PC-9 (cell line): ENCODE measurements at regions not wholly inside any gene's neighbourhood (a gene's known extent, or its start where the extent isn't known, plus 50 kb on each side); places are given as distances from the start of the nearest gene placed in this dataset.
"Not testable (repeated sequence)": the region's sequence is repeated elsewhere in the genome, so short reads cannot be mapped to it uniquely, and the experiment has no call there.

Experiments
- BruUV-seq: library from RNA; stranded (reverse); fragments of 400-500 nt; replicated peaks from 2 replicates; lab custom pipeline; 2021; lab: Mats Ljungman, UMichigan
- CTCF ChIA-PET: fragments of 300-600 bp; sonication (Branson Sonifier 250); formaldehyde crosslinking; loops from one replicate; lab custom pipeline; 2022; ENCODE audit warnings: antibody characterized with exemption; lab: Charles Lee
- POLR2A ChIA-PET: fragments of 300-600 bp; sonication (Branson Sonifier 250); formaldehyde crosslinking; loops from one replicate; lab custom pipeline; 2022; ENCODE audit warnings: antibody characterized with exemption; ENCODE audit not compliant: unreplicated experiment; lab: Charles Lee
- DNase-seq, 2 experiments: peaks; one replicate each; pipeline versions ENCODE4 v3.0.0 to v3.0.0-alpha.2; 2015 to 2022; ENCODE audit warnings: mixed read lengths in 1 of 2
- H2AFZ ChIP-seq: fragments of 200-600 bp; sonication (generic); 2 replicates; pipeline ENCODE4 v1.8.1; 2017; ENCODE audit warnings: antibody characterized with exemption
- H3F3A ChIP-seq: fragments of 200-600 bp; sonication (generic); 2 replicates; pipeline ENCODE4 v1.8.1; 2017; ENCODE audit warnings: antibody characterized with exemption, mild to moderate bottlenecking, low read depth; ENCODE audit not compliant: insufficient read depth
- H3K27ac ChIP-seq: fragments of 200-600 bp; sonication (generic); 2 replicates; pipeline ENCODE4 v1.6.1; 2016; ENCODE audit warnings: mixed run types
- H3K27me3 ChIP-seq: fragments of 200-600 bp; sonication (generic); 2 replicates; pipeline ENCODE4 v1.6.1; 2016; ENCODE audit warnings: low read depth, mixed run types; ENCODE audit not compliant: insufficient read depth
- H3K36me3 ChIP-seq: fragments of 200-600 bp; sonication (generic); 2 replicates; pipeline ENCODE4 v1.6.1; 2016; ENCODE audit warnings: low read depth, mixed run types
- H3K4me1 ChIP-seq: fragments of 200-600 bp; sonication (generic); replicated peaks from 2 replicates; pipeline ENCODE4 v1.6.1; 2016; ENCODE audit warnings: mixed run types; ENCODE audit not compliant: insufficient read depth
- H3K4me2 ChIP-seq: fragments of 200-600 bp; sonication (generic); 2 replicates; pipeline ENCODE4 v1.6.1; 2017; ENCODE audit warnings: mixed run types
- H3K4me3 ChIP-seq: fragments of 200-600 bp; sonication (generic); 2 replicates; pipeline ENCODE4 v1.6.1; 2016; ENCODE audit warnings: mixed run types
- H3K79me2 ChIP-seq: fragments of 200-600 bp; sonication (generic); 2 replicates; pipeline ENCODE4 v1.6.1; 2017; ENCODE audit warnings: low read depth, mixed run types
- H3K9me2 ChIP-seq: fragments of 200-600 bp; sonication (generic); 2 replicates; pipeline ENCODE4 v1.8.1; 2017; ENCODE audit warnings: mild to moderate bottlenecking; ENCODE audit not compliant: insufficient read depth
- H3K9me3 ChIP-seq: fragments of 200-600 bp; sonication (generic); 2 replicates; pipeline ENCODE4 v1.8.1; 2016; ENCODE audit warnings: low read depth; ENCODE audit not compliant: insufficient read depth
- H4K20me1 ChIP-seq: fragments of 200-600 bp; sonication (generic); 2 replicates; pipeline ENCODE4 v1.8.1; 2017; ENCODE audit not compliant: insufficient read depth
- CTCF ChIP-seq: fragments of 200-600 bp; sonication (generic); conservative IDR thresholded peaks from 2 replicates; pipeline ENCODE4 v1.6.1; 2017; ENCODE audit warnings: mixed run types, antibody characterized with exemption, mild to moderate bottlenecking, moderate library complexity
- EZH2 ChIP-seq: fragments of 200-600 bp; sonication (generic); IDR thresholded peaks from 2 replicates; pipeline ENCODE4 v1.8.0; 2017; ENCODE audit warnings: antibody characterized with exemption, low read depth
- intact Hi-C: fragments of 100-400 bp; cut with micrococcal nuclease; formaldehyde crosslinking; loops from one replicate; pipeline ENCODE4 v1.10.0; 2022; ENCODE audit not compliant: unreplicated experiment

GRCh38 chr2:84126084-84126483, 333.0 kb downstream of the SUCLG1 start:
- CTCF ChIA-PET = no interaction called here
- H3K9me3 ChIP-seq = no peaks in the 10 kb centered on the region
- no peaks in the 10 kb centered on the region for H3F3A ChIP-seq
- H4K20me1 ChIP-seq = no peaks in the 10 kb centered on the region
- DNase-seq = no peak
- POLR2A ChIA-PET = no interaction called here
- H3K4me1 ChIP-seq = no peaks in the 10 kb centered on the region
- no peaks in the 10 kb centered on the region for H3K79me2 ChIP-seq
- no peak overlapping the region for H3K4me3 ChIP-seq
- H2AFZ ChIP-seq = no peak overlapping the region
- H3K27me3 ChIP-seq = peaks cover 3% of the 10 kb centered on the region; the same call in 1 of the 2 replicates
- intact Hi-C loops = no loop called here
- no peaks in the 10 kb centered on the region for H3K9me2 ChIP-seq
- H3K4me2 ChIP-seq = no peak overlapping the region
- TF ChIP-seq CTCF (no peak), EZH2 (no peak)
- no peaks in the 10 kb centered on the region for H3K36me3 ChIP-seq
- H3K27ac ChIP-seq = no peak overlapping the region
- BruUV-seq = no TSS peak

GRCh38 chr2:84116143-84116542, 342.9 kb downstream of the SUCLG1 start:
- POLR2A ChIA-PET = no interaction called here

GRCh38 chr2:84115173-84115857, 343.8 kb downstream of the SUCLG1 start:
- no TSS peak for BruUV-seq
- no peak overlapping the region for H3K27ac ChIP-seq
- CTCF ChIA-PET = no interaction called here

More at GRCh38 chr2:84116143-84116542, 342.9 kb downstream of the SUCLG1 start:
- Histone ChIP-seq H3K9me2 (no peaks in the 10 kb centered on the region), H3K4me1 (no peaks in the 10 kb centered on the region), H3K4me2 (no peak overlapping the region), H3K4me3 (no peak overlapping the region), H2AFZ (no peak overlapping the region), H3K9me3 (no peaks in the 10 kb centered on the region), H4K20me1 (no peaks in the 10 kb centered on the region), H3K79me2 (no peaks in the 10 kb centered on the region), H3F3A (no peaks in the 10 kb centered on the region), H3K27me3 (no peaks in the 10 kb centered on the region), H3K36me3 (no peaks in the 10 kb centered on the region), H3K27ac (no peak overlapping the region)
- intact Hi-C loops = no loop called here
- BruUV-seq = no TSS peak
- CTCF ChIA-PET = no interaction called here
- no peak for DNase-seq
- TF ChIP-seq EZH2 (no peak), CTCF (no peak)

GRCh38 chr2:84103816-84104527, 355.1 kb downstream of the SUCLG1 start:
- H3K79me2 ChIP-seq, H3K9me3 ChIP-seq, H2AFZ ChIP-seq, H3K9me2 ChIP-seq, BruUV-seq, H3K36me3 ChIP-seq, H3K4me1 ChIP-seq, DNase-seq, H3K4me2 ChIP-seq, H3K27ac ChIP-seq, H3F3A ChIP-seq, H3K4me3 ChIP-seq, CTCF ChIA-PET, H3K27me3 ChIP-seq, POLR2A ChIA-PET, H4K20me1 ChIP-seq, intact Hi-C loops: not testable (repeated sequence)

More at GRCh38 chr2:84115173-84115857, 343.8 kb downstream of the SUCLG1 start:
- Histone ChIP-seq H3K4me2 (no peak overlapping the region), H2AFZ (no peak overlapping the region), H4K20me1 (no peaks in the 10 kb centered on the region), H3K9me2 (no peaks in the 10 kb centered on the region), H3K27me3 (no peaks in the 10 kb centered on the region), H3K4me3 (no peak overlapping the region), H3K36me3 (no peaks in the 10 kb centered on the region), H3K4me1 (no peaks in the 10 kb centered on the region), H3F3A (no peaks in the 10 kb centered on the region), H3K79me2 (no peaks in the 10 kb centered on the region), H3K9me3 (no peaks in the 10 kb centered on the region)
- DNase-seq = no peak
- intact Hi-C loops = no loop called here
- POLR2A ChIA-PET = no interaction called here
- no peak for TF ChIP-seq EZH2
- no peak for TF ChIP-seq CTCF
